ENCODE measurements at regions not wholly inside any gene's neighbourhood (a gene's known extent, or its start where the extent isn't known, plus 50 kb on each side); places are given as distances from the start of the nearest gene placed in this dataset.

GRCh38 chr15:69653306-69653705 lies 200.7 kb downstream of the RPLP1 start:
- Histone ChIP-seq H4K20me1 (ENCODE audit: insufficient read depth, low read length) (no peaks in the 10 kb centered on the region), H3F3A (ENCODE audit: insufficient read depth, low read length) (no peaks in the 10 kb centered on the region), H3K9me2 (replicated peaks; ENCODE audit: insufficient read depth, low read length) (no peaks in the 10 kb centered on the region), H3K27ac (ENCODE audit: low read length) (no peak overlapping the region), H3K9ac (ENCODE audit: low read length) (no peak overlapping the region), H3K4me2 (ENCODE audit: low read depth, low read length) (no peak overlapping the region), H3K9me3 (replicated peaks; ENCODE audit: insufficient read depth, low read length) (no peaks in the 10 kb centered on the region), H3K27me3 (replicated peaks; ENCODE audit: insufficient read depth, low read length) (no peaks in the 10 kb centered on the region), H3K4me3 (ENCODE audit: low read length) (no peak overlapping the region), H3K79me2 (ENCODE audit: low read length) (no peaks in the 10 kb centered on the region), H3K36me3 (replicated peaks; ENCODE audit: insufficient read depth, low read length) (no peaks in the 10 kb centered on the region), H2AFZ (ENCODE audit: low read length) (no peak overlapping the region), H3K4me1 (ENCODE audit: low read length) (peaks cover 9% of the 10 kb centered on the region)
- DNase-seq = no peak
- TF ChIP-seq EZH2phosphoT487 (IDR thresholded peaks at IDR 0.05; ENCODE audit: low read length) (no peak), EZH2 (optimal IDR thresholded peaks at IDR 0.05; ENCODE audit: low read depth, low read length) (no peak)
- TF ChIP-seq, protein P1, sequence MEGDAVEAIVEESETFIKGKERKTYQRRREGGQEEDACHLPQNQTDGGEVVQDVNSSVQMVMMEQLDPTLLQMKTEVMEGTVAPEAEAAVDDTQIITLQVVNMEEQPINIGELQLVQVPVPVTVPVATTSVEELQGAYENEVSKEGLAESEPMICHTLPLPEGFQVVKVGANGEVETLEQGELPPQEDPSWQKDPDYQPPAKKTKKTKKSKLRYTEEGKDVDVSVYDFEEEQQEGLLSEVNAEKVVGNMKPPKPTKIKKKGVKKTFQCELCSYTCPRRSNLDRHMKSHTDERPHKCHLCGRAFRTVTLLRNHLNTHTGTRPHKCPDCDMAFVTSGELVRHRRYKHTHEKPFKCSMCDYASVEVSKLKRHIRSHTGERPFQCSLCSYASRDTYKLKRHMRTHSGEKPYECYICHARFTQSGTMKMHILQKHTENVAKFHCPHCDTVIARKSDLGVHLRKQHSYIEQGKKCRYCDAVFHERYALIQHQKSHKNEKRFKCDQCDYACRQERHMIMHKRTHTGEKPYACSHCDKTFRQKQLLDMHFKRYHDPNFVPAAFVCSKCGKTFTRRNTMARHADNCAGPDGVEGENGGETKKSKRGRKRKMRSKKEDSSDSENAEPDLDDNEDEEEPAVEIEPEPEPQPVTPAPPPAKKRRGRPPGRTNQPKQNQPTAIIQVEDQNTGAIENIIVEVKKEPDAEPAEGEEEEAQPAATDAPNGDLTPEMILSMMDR (IDR thresholded peaks at IDR 0.05; ENCODE audit: low read length) = no peak

- Histone ChIP-seq H3K27ac (ENCODE audit: low read length) (no peak overlapping the region), H3K9me2 (replicated peaks; ENCODE audit: insufficient read depth, low read length) (no peaks in the 10 kb centered on the region), H3F3A (ENCODE audit: insufficient read depth, low read length) (no peaks in the 10 kb centered on the region), H3K9ac (ENCODE audit: low read length) (no peak overlapping the region), H4K20me1 (ENCODE audit: insufficient read depth, low read length) (no peaks in the 10 kb centered on the region), H3K27me3 (replicated peaks; ENCODE audit: insufficient read depth, low read length) (no peaks in the 10 kb centered on the region), H3K4me3 (ENCODE audit: low read length) (no peak overlapping the region), H2AFZ (ENCODE audit: low read length) (no peak overlapping the region), H3K9me3 (replicated peaks; ENCODE audit: insufficient read depth, low read length) (no peaks in the 10 kb centered on the region), H3K4me2 (ENCODE audit: low read depth, low read length) (no peak overlapping the region), H3K36me3 (replicated peaks; ENCODE audit: insufficient read depth, low read length) (no peaks in the 10 kb centered on the region), H3K79me2 (ENCODE audit: low read length) (no peaks in the 10 kb centered on the region), H3K4me1 (ENCODE audit: low read length) (peaks cover 7% of the 10 kb centered on the region)
- no peak for DNase-seq
- no peak for TF ChIP-seq EZH2phosphoT487 (IDR thresholded peaks at IDR 0.05; ENCODE audit: low read length)
- TF ChIP-seq EZH2 (optimal IDR thresholded peaks at IDR 0.05; ENCODE audit: low read depth, low read length) = no peak
- TF ChIP-seq, protein P1 (IDR thresholded peaks at IDR 0.05; ENCODE audit: low read length) = no peak
Measured at GRCh38 chr15:69653846-69654245, 201.2 kb downstream of the RPLP1 start.

DNA sequence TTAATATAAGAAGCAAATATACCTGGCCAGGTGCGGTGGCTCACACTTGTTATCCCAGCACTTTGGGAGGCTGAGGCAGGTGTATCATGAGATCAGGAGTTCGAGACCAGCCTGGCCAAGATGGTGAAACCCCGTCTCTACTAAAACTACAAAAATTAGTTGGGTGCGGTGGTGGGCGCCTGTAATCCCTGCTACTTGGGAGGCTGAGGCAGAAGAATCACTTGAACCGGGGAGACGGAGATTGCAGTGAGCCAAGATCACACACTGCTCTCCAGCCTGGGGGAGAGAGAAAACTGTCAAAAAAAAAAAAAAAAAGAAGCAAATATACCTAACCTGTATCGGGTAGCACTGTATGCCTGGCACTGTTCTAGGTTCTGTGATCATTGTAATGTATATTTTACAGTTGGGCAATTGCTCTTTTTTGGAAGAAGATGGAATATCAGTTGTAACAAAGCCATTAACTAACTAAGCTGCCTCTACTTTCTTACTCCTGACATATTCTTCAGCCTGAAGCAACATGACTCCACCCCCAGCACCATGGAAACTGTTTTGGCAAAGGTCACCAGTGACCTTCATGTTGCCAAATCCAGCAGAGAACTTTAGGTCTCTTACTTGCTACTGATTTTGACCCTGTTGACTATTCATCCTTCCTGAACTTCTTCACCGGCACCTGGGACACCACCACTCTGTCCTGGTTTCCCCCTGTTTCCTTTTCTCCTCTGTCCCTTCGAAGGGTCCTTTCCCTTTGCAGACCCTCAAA lies 203.8 kb downstream of the RPLP1 start:
- no peaks in the 10 kb centered on the region for H3K4me1 ChIP-seq (ENCODE audit: low read length)

More for the DNA sequence above, 203.8 kb downstream of the RPLP1 start:
- no peaks in the 10 kb centered on the region for H3K27me3 ChIP-seq (replicated peaks; ENCODE audit: insufficient read depth, low read length)
- no peak overlapping the region for H3K4me2 ChIP-seq (ENCODE audit: low read depth, low read length)
- no peaks in the 10 kb centered on the region for H3F3A ChIP-seq (ENCODE audit: insufficient read depth, low read length)
- H3K9me3 ChIP-seq (replicated peaks; ENCODE audit: insufficient read depth, low read length) = no peaks in the 10 kb centered on the region
- no peak overlapping the region for H3K9ac ChIP-seq (ENCODE audit: low read length)
- no peaks in the 10 kb centered on the region for H3K9me2 ChIP-seq (replicated peaks; ENCODE audit: insufficient read depth, low read length)
- no peak overlapping the region for H3K27ac ChIP-seq (ENCODE audit: low read length)
- H4K20me1 ChIP-seq (ENCODE audit: insufficient read depth, low read length) = no peaks in the 10 kb centered on the region
- DNase-seq = no peak
- H3K4me3 ChIP-seq (ENCODE audit: low read length) = no peak overlapping the region
- TF ChIP-seq EZH2phosphoT487 (IDR thresholded peaks at IDR 0.05; ENCODE audit: low read length) = no peak
- TF ChIP-seq, protein P1 (IDR thresholded peaks at IDR 0.05; ENCODE audit: low read length) = no peak
- TF ChIP-seq EZH2 (optimal IDR thresholded peaks at IDR 0.05; ENCODE audit: low read depth, low read length) = no peak
- H2AFZ ChIP-seq (ENCODE audit: low read length) = no peak overlapping the region
- no peaks in the 10 kb centered on the region for H3K36me3 ChIP-seq (replicated peaks; ENCODE audit: insufficient read depth, low read length)
- H3K79me2 ChIP-seq (ENCODE audit: low read length) = no peaks in the 10 kb centered on the region

Measured in MM.1S (cell line).